ENCODE measurements at regions not wholly inside any gene's neighbourhood (a gene's known extent, or its start where the extent isn't known, plus 50 kb on each side); places are given as distances from the start of the nearest gene placed in this dataset.

DNA sequence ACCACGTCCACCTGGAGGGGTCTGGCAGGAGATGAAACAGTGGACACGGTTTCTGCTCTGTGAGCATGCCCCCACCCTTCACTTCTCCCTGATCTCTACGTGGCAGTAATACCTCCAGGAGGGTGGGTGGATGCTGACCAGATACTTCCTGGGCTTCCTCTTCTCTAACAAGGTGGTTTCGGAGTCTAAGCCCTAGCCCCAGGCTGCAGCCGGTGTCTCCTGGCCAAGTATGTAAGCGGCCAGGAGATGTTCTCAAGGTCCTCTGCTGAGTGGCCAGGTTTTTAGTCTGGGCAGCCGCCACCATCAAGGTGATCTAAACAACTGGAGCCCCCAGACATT is 101.8 kb upstream of the ASB18 start:
- intact Hi-C loops (cut with micrococcal nuclease; ENCODE audit: unreplicated experiment) = no loop called here
- no TSS peak for BruUV-seq (replicated peaks)
- no peaks in the 10 kb centered on the region for H3K36me3 Mint-ChIP-seq (ENCODE audit: insufficient read depth, unreplicated experiment)
- H3K4me3 Mint-ChIP-seq (ENCODE audit: low read depth, unreplicated experiment) = no peak overlapping the region
- H3K27ac Mint-ChIP-seq (ENCODE audit: unreplicated experiment) = no peak overlapping the region
- CTCF ChIA-PET = interaction anchor here (0.6 kb wide), 1 partner anchor 178 kb away, joined by 5 read pairs; no protein-coding TSS in a partner anchor
- H3K27me3 Mint-ChIP-seq (ENCODE audit: unreplicated experiment) = peaks cover 100% of the 10 kb centered on the region
- H3K9me3 Mint-ChIP-seq (ENCODE audit: low read depth, unreplicated experiment) = no peaks in the 10 kb centered on the region
- DNase-seq = no peak
- H3K4me1 Mint-ChIP-seq (ENCODE audit: low read depth, unreplicated experiment) = no peaks in the 10 kb centered on the region
- TF ChIP-seq, protein P1, sequence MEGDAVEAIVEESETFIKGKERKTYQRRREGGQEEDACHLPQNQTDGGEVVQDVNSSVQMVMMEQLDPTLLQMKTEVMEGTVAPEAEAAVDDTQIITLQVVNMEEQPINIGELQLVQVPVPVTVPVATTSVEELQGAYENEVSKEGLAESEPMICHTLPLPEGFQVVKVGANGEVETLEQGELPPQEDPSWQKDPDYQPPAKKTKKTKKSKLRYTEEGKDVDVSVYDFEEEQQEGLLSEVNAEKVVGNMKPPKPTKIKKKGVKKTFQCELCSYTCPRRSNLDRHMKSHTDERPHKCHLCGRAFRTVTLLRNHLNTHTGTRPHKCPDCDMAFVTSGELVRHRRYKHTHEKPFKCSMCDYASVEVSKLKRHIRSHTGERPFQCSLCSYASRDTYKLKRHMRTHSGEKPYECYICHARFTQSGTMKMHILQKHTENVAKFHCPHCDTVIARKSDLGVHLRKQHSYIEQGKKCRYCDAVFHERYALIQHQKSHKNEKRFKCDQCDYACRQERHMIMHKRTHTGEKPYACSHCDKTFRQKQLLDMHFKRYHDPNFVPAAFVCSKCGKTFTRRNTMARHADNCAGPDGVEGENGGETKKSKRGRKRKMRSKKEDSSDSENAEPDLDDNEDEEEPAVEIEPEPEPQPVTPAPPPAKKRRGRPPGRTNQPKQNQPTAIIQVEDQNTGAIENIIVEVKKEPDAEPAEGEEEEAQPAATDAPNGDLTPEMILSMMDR (IDR thresholded peaks at IDR 0.05; ENCODE audit: unreplicated experiment) = no peak

DNA sequence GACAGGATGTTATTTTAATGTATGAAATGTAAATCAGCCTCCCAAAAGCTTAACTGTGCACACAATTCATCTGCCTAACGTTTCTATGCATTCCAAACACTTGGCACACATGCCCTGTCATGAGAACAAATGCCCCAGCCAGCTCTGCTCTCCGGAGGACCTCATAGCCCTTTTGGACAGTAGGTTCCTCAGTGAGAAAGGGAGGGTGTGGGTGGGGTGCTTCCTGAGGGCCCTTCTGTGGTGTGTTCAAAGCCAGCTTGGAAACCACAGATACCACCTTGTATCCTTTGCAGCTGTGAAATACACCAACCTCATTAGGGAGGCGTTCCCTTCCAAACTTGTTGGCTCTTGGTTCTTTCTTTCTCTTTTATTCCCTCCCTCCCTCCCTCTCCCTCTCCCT is 102.2 kb upstream of the ASB18 start:
- no peaks in the 10 kb centered on the region for H3K4me1 Mint-ChIP-seq (ENCODE audit: low read depth, unreplicated experiment)
- no peak for DNase-seq
- H3K4me3 Mint-ChIP-seq (ENCODE audit: low read depth, unreplicated experiment) = no peak overlapping the region
- intact Hi-C loops (cut with micrococcal nuclease; ENCODE audit: unreplicated experiment) = no loop called here
- peaks cover 100% of the 10 kb centered on the region for H3K27me3 Mint-ChIP-seq (ENCODE audit: unreplicated experiment)
- BruUV-seq (replicated peaks) = no TSS peak
- TF ChIP-seq, protein P1 (IDR thresholded peaks at IDR 0.05; ENCODE audit: unreplicated experiment) = no peak
- no peaks in the 10 kb centered on the region for H3K9me3 Mint-ChIP-seq (ENCODE audit: low read depth, unreplicated experiment)
- CTCF ChIA-PET = interaction anchor here (0.6 kb wide), 1 partner anchor 178 kb away, joined by 5 read pairs; no protein-coding TSS in a partner anchor
- no peaks in the 10 kb centered on the region for H3K36me3 Mint-ChIP-seq (ENCODE audit: insufficient read depth, unreplicated experiment)
- H3K27ac Mint-ChIP-seq (ENCODE audit: unreplicated experiment) = no peak overlapping the region

DNA sequence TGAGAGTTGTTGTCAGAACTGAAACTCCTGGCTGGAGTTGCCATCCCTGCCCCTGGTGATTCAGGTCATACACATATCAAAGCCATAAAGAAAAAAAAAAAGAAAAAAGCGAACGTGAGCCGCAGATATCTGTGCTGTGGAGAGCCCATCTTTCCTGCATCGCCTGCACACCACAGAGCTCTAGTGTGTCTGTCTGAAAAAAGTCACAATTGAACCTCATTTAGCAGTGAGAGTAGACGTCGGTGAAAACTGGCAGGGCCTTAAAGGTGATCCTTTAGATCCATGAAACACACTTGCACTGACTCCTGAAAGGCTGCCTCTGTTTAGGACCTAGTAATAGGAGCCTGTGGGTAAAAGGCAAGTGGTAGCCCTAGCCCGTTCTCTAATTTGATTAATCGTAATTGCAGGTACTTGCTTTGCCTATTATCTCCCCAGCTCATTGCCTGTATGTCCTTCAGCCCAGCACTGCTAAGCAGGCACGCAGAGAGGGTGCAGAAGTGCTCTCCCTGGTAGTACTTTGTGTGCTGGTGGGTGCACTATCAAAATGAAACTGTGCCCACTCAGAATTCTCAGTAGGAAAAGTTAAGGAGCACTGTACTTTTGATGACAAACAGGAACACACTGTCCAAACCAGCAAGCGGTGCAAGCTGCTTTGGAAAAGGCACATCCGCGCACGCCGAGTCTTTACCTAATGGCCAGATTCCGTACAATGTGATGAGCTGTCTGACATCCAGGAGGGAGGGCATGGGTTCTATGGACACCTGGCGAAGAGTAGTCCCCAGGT is 103.5 kb upstream of the ASB18 start:
- no TSS peak for BruUV-seq (replicated peaks)
- CTCF ChIA-PET = no interaction called here
- H3K36me3 Mint-ChIP-seq (ENCODE audit: insufficient read depth, unreplicated experiment) = no peaks in the 10 kb centered on the region
- H3K27ac Mint-ChIP-seq (ENCODE audit: unreplicated experiment) = no peak overlapping the region
- intact Hi-C loops (cut with micrococcal nuclease; ENCODE audit: unreplicated experiment) = no loop called here
- H3K27me3 Mint-ChIP-seq (ENCODE audit: unreplicated experiment) = peaks cover 93% of the 10 kb centered on the region
- no peaks in the 10 kb centered on the region for H3K4me1 Mint-ChIP-seq (ENCODE audit: low read depth, unreplicated experiment)
- TF ChIP-seq, protein P1 (IDR thresholded peaks at IDR 0.05; ENCODE audit: unreplicated experiment) = no peak
- no peaks in the 10 kb centered on the region for H3K9me3 Mint-ChIP-seq (ENCODE audit: low read depth, unreplicated experiment)
- no peak for DNase-seq
- H3K4me3 Mint-ChIP-seq (ENCODE audit: low read depth, unreplicated experiment) = no peak overlapping the region

DNA sequence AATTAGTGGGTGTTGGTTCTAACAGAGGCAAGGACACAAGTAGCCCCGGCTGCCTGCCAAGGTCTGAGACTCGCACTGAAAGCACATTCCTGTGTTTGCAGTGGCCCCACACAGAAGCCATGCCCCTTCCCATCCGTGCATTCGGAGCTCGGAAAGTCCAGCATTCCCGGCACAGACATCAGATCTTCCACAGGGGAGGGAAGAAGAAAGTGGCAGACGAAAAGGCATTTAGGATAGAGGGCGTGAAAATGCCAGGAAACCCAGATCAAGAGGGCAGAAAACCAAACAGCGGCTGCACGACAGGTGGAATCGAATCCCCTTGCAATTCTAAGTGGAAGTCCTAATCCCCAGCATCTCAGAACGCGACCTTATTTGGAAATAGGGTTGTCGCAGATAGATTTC is 105.5 kb upstream of the ASB18 start:
- no peaks in the 10 kb centered on the region for H3K4me1 Mint-ChIP-seq (ENCODE audit: low read depth, unreplicated experiment)
- H3K4me3 Mint-ChIP-seq (ENCODE audit: low read depth, unreplicated experiment) = no peak overlapping the region
- H3K27me3 Mint-ChIP-seq (ENCODE audit: unreplicated experiment) = peaks cover 73% of the 10 kb centered on the region
- H3K36me3 Mint-ChIP-seq (ENCODE audit: insufficient read depth, unreplicated experiment) = no peaks in the 10 kb centered on the region
- CTCF ChIA-PET = interaction anchor here (0.6 kb wide), 1 partner anchor 14 kb away, joined by 3 read pairs; no protein-coding TSS in a partner anchor
- H3K9me3 Mint-ChIP-seq (ENCODE audit: low read depth, unreplicated experiment) = no peaks in the 10 kb centered on the region
- no peak overlapping the region for H3K27ac Mint-ChIP-seq (ENCODE audit: unreplicated experiment)
- TF ChIP-seq, protein P1 (IDR thresholded peaks at IDR 0.05; ENCODE audit: unreplicated experiment) = no peak
- no peak for DNase-seq
- intact Hi-C loops (cut with micrococcal nuclease; ENCODE audit: unreplicated experiment) = no loop called here
- no TSS peak for BruUV-seq (replicated peaks)

Measured in Calu3 (cell line).